SK-N-MC (cell line): ENCODE measurements at regions not wholly inside any gene's neighbourhood (a gene's known extent, or its start where the extent isn't known, plus 50 kb on each side); places are given as distances from the start of the nearest gene placed in this dataset.

Source experiments
- DNase-seq: peaks from one replicate; pipeline ENCODE4 v3.0.0-alpha.2; 2011; ENCODE audit warnings: low read depth, low spot score
- H3K27ac ChIP-seq: fragments of 200-600 bp; sonication (generic); 2 replicates; pipeline ENCODE4 v1.5.1; 2016; ENCODE audit warnings: mixed run types
- H3K36me3 ChIP-seq: fragments of 200-600 bp; sonication (generic); 2 replicates; pipeline ENCODE4 v1.6.1; 2017; ENCODE audit warnings: antibody characterized with exemption, low read length, mixed read lengths; ENCODE audit not compliant: insufficient read depth
- H3K4me3 ChIP-seq: fragments of 200-600 bp; sonication (generic); 2 replicates; pipeline ENCODE4 v1.5.1; 2016
- H3K9ac ChIP-seq: fragments of 200-600 bp; sonication (generic); 2 replicates; pipeline ENCODE4 v1.8.0; 2017; ENCODE audit warnings: mixed run types, mixed read lengths; ENCODE audit not compliant: insufficient read length
- H3K9me3 ChIP-seq: fragments of 200-600 bp; sonication (generic); 2 replicates; pipeline ENCODE4 v1.6.1; 2017; ENCODE audit warnings: low read depth, mild to moderate bottlenecking, antibody characterized with exemption, low read length, moderate library complexity, mixed read lengths
- EZH2 ChIP-seq: fragments of 200-600 bp; sonication (generic); IDR thresholded peaks from one replicate; pipeline ENCODE4 v1.6.1; 2017; ENCODE audit warnings: antibody characterized with exemption
- FOXP2 ChIP-seq: optimal IDR thresholded peaks from 2 replicates; pipeline ENCODE3; 2011; ENCODE audit warnings: mild to moderate bottlenecking, moderate library complexity; ENCODE audit not compliant: insufficient read depth; ENCODE audit errors: extremely low read length, control extremely low read depth
- POLR2AphosphoS5 ChIP-seq: IDR thresholded peaks from 2 replicates; pipeline ENCODE4 v1.6.1; 2012; ENCODE audit warnings: mild to moderate bottlenecking, low read depth, low read length, borderline replicate concordance

- H3K9me3 ChIP-seq: no peaks in the 10 kb centered on the region
- H3K4me3 ChIP-seq: no peak overlapping the region
- TF ChIP-seq EZH2 (no peak), POLR2AphosphoS5 (no peak), FOXP2 (no peak)
- H3K9ac ChIP-seq: no peak overlapping the region
- no peak overlapping the region for H3K27ac ChIP-seq
- no peak for DNase-seq
- H3K36me3 ChIP-seq: no peaks in the 10 kb centered on the region
Observed at GRCh38 chr3:145942052-145942451, 218.9 kb downstream of the PLOD2 start.

- Histone ChIP-seq H3K4me3 (no peak overlapping the region), H3K27ac (no peak overlapping the region), H3K9me3 (no peaks in the 10 kb centered on the region), H3K9ac (no peak overlapping the region), H3K36me3 (no peaks in the 10 kb centered on the region)
- TF ChIP-seq EZH2 (no peak), POLR2AphosphoS5 (no peak), FOXP2 (no peak)
- DNase-seq: no peak
Observed at GRCh38 chr3:145943952-145944351, 217.0 kb downstream of the PLOD2 start.

GRCh38 chr3:145951441-145951840 lies 209.5 kb downstream of the PLOD2 start:
- Histone ChIP-seq H3K9me3 (no peaks in the 10 kb centered on the region), H3K36me3 (no peaks in the 10 kb centered on the region), H3K27ac (no peak overlapping the region), H3K4me3 (no peak overlapping the region), H3K9ac (no peak overlapping the region)
- TF ChIP-seq FOXP2: no peak
- no peak for TF ChIP-seq POLR2AphosphoS5
- no peak for TF ChIP-seq EZH2
- DNase-seq: no peak

GRCh38 chr3:145952536-145952935 lies 208.4 kb downstream of the PLOD2 start:
- no peak overlapping the region for H3K27ac ChIP-seq
- no peaks in the 10 kb centered on the region for H3K9me3 ChIP-seq
- no peak for DNase-seq
- H3K9ac ChIP-seq: no peak overlapping the region
- H3K36me3 ChIP-seq: no peaks in the 10 kb centered on the region
- H3K4me3 ChIP-seq: no peak overlapping the region
- TF ChIP-seq EZH2: no peak
- TF ChIP-seq POLR2AphosphoS5: no peak

GRCh38 chr3:145953316-145953715 lies 207.7 kb downstream of the PLOD2 start:
- Histone ChIP-seq H3K4me3 (no peak overlapping the region), H3K9me3 (no peaks in the 10 kb centered on the region), H3K27ac (no peak overlapping the region), H3K36me3 (no peaks in the 10 kb centered on the region), H3K9ac (no peak overlapping the region)
- TF ChIP-seq FOXP2 (no peak), EZH2 (no peak), POLR2AphosphoS5 (no peak)
- no peak for DNase-seq

- H3K27ac ChIP-seq: no peak overlapping the region
Observed at GRCh38 chr3:145959457-145960088, 201.4 kb downstream of the PLOD2 start.

GRCh38 chr3:145963111-145963510 lies 197.9 kb downstream of the PLOD2 start:
- TF ChIP-seq EZH2: no peak
- TF ChIP-seq POLR2AphosphoS5: no peak
- TF ChIP-seq FOXP2: no peak
- H3K9me3 ChIP-seq: no peaks in the 10 kb centered on the region
- H3K4me3 ChIP-seq: no peak overlapping the region
- H3K27ac ChIP-seq: no peak overlapping the region
- H3K9ac ChIP-seq: no peak overlapping the region
- H3K36me3 ChIP-seq: no peaks in the 10 kb centered on the region
- no peak for DNase-seq

More at GRCh38 chr3:145959457-145960088, 201.4 kb downstream of the PLOD2 start:
- no peak overlapping the region for H3K9ac ChIP-seq
- no peak overlapping the region for H3K4me3 ChIP-seq
- no peaks in the 10 kb centered on the region for H3K36me3 ChIP-seq
- DNase-seq: no peak
- H3K9me3 ChIP-seq: no peaks in the 10 kb centered on the region
- TF ChIP-seq FOXP2 (no peak), EZH2 (no peak), POLR2AphosphoS5 (no peak)

GRCh38 chr3:145967043-145967442 lies 193.9 kb downstream of the PLOD2 start:
- Histone ChIP-seq H3K4me3 (no peak overlapping the region), H3K27ac (no peak overlapping the region), H3K9me3 (no peaks in the 10 kb centered on the region), H3K36me3 (no peaks in the 10 kb centered on the region), H3K9ac (no peak overlapping the region)
- no peak for DNase-seq
- no peak for TF ChIP-seq FOXP2
- TF ChIP-seq EZH2: no peak
- no peak for TF ChIP-seq POLR2AphosphoS5

GRCh38 chr3:145971186-145971585 lies 189.8 kb downstream of the PLOD2 start:
- no peak for DNase-seq
- Histone ChIP-seq H3K9me3 (no peaks in the 10 kb centered on the region), H3K4me3 (no peak overlapping the region), H3K27ac (no peak overlapping the region), H3K9ac (no peak overlapping the region), H3K36me3 (no peaks in the 10 kb centered on the region)
- TF ChIP-seq POLR2AphosphoS5: no peak
- TF ChIP-seq EZH2: no peak
- TF ChIP-seq FOXP2: no peak
